ENCODE measurements at regions not wholly inside any gene's neighbourhood (a gene's known extent, or its start where the extent isn't known, plus 50 kb on each side); places are given as distances from the start of the nearest gene placed in this dataset.

DNA sequence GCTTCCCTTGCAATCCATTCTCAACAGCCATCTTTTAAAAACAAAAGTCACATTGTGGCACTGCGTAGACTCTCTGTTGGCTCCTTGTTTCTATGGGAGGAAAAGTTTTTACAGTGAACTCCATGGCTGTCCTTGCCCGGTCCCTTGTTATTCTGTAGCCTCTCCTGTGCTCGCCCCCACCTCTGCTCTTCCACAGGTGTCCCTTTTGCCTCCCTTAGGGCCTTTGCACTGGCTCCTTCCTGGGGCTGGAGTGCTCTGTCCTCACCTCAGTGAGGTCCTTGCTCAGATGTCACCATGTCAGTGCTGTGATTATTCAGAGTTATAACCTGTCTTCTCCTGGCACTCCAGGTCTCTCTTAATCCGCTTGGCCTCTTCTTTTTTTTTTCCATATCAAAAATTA is 308.8 kb downstream of the DOCK8 start (continued):
- TF ChIP-seq SP4 (IDR thresholded peaks at IDR 0.05; ENCODE audit: low read length) (no peak), SIX5 (IDR thresholded peaks at IDR 0.05; ENCODE audit: low read depth, low read length) (no peak), NANOG (IDR thresholded peaks at IDR 0.05; ENCODE audit: insufficient read depth, low read depth, low read length, poor library complexity, severe bottlenecking) (no peak), POU5F1 (IDR thresholded peaks at IDR 0.05; ENCODE audit: low read depth, low read length) (no peak)

Data from H1 (cell line).